IPS-18a (cell line): ENCODE measurements at regions not wholly inside any gene's neighbourhood (a gene's known extent, or its start where the extent isn't known, plus 50 kb on each side); places are given as distances from the start of the nearest gene placed in this dataset.
"Not testable (repeated sequence)": the region's sequence is repeated elsewhere in the genome, so short reads cannot be mapped to it uniquely, and the experiment has no call there.

ENCODE experiments used
- H3K27ac ChIP-seq: one replicate; pipeline ENCODE4 v1.5.1; 2013; ENCODE audit warnings: low read length
- H3K27me3 ChIP-seq: one replicate; pipeline ENCODE4 v1.6.1; 2013; ENCODE audit warnings: mild to moderate bottlenecking, low read length; ENCODE audit not compliant: control insufficient read depth, insufficient read depth
- H3K36me3 ChIP-seq: one replicate; pipeline ENCODE4 v1.6.1; 2013; ENCODE audit warnings: low read depth, low read length; ENCODE audit not compliant: control insufficient read depth
- H3K4me1 ChIP-seq: one replicate; pipeline ENCODE4 v1.6.1; 2013; ENCODE audit warnings: low read depth, low read length; ENCODE audit not compliant: control insufficient read depth
- H3K4me3 ChIP-seq: one replicate; pipeline ENCODE4 v1.5.1; 2013; ENCODE audit warnings: low read length
- H3K9ac ChIP-seq: one replicate; pipeline ENCODE4 v1.6.1; 2013; ENCODE audit warnings: mild to moderate bottlenecking, low read length, moderate library complexity
- H3K9me3 ChIP-seq: one replicate; pipeline ENCODE4 v1.6.1; 2013; ENCODE audit warnings: low read depth, low read length; ENCODE audit not compliant: control insufficient read depth

DNA sequence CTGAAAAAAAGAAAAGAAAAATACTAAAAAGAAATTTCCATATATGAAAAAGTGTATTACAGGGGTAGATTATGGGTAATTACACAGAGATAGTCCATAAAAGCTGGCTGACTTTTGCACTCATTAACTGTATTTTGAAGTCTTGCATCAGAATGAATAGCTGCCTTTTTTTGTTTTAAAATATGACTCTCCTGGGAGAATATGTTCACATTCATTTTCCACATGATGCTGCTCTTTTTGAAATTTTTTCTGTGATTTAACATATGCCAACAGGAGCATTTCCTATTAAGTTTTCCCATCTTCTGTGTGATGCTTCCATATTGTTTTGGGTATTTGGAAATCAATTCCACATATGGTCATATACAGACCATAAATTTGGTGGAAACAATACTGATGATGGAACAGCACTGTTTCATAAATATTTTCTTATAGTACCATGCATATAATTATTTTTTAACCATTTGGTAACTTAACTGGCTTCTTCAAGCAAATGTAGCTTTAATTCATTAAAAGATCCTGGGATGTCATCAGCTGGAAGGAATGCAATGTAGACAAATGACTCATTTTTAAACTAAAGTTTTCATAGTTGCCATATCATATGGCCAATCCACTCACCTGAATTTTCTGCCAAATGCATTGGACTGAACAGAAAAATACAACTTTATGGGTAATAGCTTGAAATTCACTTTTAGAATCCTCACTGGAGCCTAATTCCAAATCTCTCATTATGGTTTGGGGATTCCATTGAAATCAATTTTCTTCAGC is 313.9 kb upstream of the GLI3 start:
- Histone ChIP-seq H3K27me3 (no peaks in the 10 kb centered on the region), H3K36me3 (no peaks in the 10 kb centered on the region), H3K4me1 (no peaks in the 10 kb centered on the region), H3K9me3 (peaks cover 33% of the 10 kb centered on the region), H3K27ac (no peak overlapping the region), H3K9ac (no peak overlapping the region), H3K4me3 (no peak overlapping the region)

DNA sequence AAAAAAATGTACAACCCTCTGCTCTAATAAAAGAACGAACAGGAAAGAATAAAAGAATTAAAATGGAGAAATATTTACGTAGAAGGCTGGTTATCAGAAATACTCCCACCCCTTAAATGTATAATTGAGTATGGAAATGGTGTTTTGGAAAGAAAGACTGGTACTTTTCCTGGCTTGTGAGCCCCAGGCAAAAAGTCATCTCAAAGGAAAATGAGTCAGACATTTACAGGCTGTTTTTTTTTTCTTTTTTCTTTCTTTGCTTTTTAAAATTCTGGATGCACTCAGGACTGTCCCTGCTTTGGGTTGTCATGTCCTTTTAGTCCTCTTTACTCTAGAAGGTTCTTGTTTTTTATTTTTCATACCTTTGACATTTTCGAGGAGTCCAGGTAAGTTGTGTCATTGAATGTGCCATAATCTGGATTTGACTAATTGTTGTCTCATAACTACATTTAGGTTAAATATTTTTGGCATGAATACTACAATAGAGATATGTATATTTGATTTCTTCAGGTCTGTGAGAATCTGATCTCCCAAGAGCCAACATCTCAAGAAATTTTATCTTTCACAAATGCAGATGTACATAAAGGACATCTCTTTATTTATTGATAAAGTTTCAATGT is 313.0 kb upstream of the GLI3 start:
- H3K36me3 ChIP-seq = no peaks in the 10 kb centered on the region
- H3K9me3 ChIP-seq = peaks cover 39% of the 10 kb centered on the region
- H3K9ac ChIP-seq = no peak overlapping the region
- H3K4me1 ChIP-seq = no peaks in the 10 kb centered on the region
- no peak overlapping the region for H3K4me3 ChIP-seq
- H3K27me3 ChIP-seq = no peaks in the 10 kb centered on the region
- no peak overlapping the region for H3K27ac ChIP-seq

DNA sequence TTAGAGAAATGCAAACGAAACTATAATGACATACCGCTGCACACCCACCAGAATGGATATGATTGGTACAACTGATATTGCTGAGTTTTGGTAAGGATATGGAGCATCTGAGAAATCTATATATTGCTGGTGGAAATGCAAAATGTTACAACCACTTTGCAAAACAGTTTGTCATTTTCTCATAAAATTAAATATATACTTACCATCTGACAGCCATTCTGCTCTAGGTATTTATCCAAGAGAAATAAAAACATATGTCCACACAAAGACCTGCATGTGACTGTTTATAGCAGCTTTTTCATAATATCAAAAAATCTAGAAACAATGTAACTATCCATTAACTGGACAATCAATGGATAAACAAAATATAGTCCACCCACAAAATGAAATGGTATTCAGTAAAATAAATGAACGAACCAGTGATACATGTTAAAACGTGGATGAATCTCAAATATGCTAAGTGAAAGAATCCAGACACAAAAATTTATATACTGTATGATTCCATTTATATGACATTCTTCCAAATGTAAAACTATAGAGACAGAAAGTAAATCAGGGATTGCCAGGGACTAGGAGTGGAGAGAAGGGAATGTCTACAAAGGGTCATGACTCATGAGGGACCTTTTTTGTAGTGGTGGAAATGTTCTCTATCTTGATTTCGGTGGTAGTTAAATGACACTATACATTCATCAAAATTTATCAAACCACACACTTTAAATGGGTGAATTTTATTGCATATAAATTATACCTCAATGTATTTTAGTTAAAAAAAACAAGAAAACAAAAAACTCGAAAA is 312.0 kb upstream of the GLI3 start:
- Histone ChIP-seq H3K27ac (no peak overlapping the region), H3K36me3 (no peaks in the 10 kb centered on the region), H3K9ac (no peak overlapping the region), H3K9me3 (peaks cover 38% of the 10 kb centered on the region), H3K4me3 (no peak overlapping the region), H3K4me1 (no peaks in the 10 kb centered on the region), H3K27me3 (no peaks in the 10 kb centered on the region)

DNA sequence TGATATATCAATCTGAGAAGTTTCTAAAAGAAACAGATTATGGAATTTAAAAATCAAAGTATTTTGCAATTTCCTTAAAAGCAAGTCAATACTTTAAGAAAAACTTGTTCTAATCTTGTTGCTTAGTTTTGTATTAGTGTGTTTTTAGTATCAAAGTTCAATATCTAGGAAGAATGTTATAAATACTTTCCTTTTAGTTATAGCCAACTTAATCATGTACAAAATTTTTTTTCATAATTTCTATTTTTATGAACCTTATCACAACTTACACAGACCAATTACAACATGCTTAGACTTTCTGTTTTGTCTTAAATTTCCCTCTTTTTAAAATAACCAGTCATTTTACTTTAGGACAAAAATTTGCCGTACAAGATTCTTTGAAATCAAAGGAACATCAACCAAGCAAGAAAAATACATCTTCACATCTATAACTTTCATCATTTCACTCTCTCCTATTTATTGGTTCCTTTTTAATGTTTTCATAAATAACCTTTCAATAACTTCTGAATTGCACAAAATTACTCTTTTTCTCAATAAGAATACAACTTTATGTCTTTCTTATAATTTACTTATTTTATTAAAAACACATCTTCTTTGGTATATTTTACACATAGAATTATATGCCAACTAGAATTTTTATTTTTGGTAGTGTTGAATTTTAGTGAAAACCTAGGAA is 308.2 kb upstream of the GLI3 start:
- H3K9me3 ChIP-seq = peaks cover 24% of the 10 kb centered on the region

DNA sequence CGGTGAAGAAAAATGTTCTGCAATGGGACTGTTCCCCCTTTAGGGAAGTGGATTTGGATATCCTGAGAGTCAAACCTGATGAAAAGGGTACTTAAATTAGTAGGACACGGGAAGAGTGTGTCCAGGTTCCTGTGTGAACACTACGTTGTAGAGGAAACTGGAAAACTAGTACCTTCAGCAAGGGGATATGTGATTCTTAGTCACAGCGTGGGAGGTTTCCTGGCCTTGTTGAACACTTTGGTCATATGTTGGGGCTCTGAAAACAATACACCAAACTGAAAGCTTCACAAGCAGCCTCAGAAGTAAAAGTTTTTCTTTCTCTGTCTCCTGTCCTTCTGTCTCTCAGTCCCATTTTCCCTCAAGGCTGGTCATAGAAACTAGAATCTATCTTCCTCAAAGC is 306.9 kb upstream of the GLI3 start:
- no peaks in the 10 kb centered on the region for H3K4me1 ChIP-seq
- no peak overlapping the region for H3K9ac ChIP-seq
- H3K9me3 ChIP-seq = peaks cover 27% of the 10 kb centered on the region
- H3K36me3 ChIP-seq = no peaks in the 10 kb centered on the region
- no peak overlapping the region for H3K27ac ChIP-seq
- H3K27me3 ChIP-seq = no peaks in the 10 kb centered on the region
- no peak overlapping the region for H3K4me3 ChIP-seq

More for the DNA sequence above, 308.2 kb upstream of the GLI3 start:
- H3K4me1 ChIP-seq = no peaks in the 10 kb centered on the region
- H3K4me3 ChIP-seq = no peak overlapping the region
- no peak overlapping the region for H3K9ac ChIP-seq
- no peak overlapping the region for H3K27ac ChIP-seq
- H3K27me3 ChIP-seq = no peaks in the 10 kb centered on the region
- no peaks in the 10 kb centered on the region for H3K36me3 ChIP-seq

DNA sequence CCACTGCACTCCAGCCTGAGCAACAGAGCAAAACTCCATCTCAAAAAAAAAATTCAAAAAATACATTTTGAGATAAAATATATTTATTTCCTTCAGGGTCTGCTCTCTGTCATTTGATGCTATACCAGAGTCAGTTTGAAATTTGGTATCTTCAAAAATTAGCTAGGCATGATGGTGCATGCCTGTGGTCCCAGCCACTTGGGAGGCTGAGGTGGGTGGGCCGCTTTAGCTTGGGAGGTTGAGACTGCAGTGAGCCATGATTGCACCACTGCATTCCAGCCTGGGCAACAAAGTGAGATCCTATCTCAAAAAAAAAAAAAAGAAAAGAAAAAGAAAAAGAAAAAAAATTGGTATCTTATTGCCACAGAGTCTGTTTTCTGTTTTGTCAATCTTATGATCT is 305.4 kb upstream of the GLI3 start:
- H3K9ac ChIP-seq, H3K27ac ChIP-seq, H3K36me3 ChIP-seq, H3K4me1 ChIP-seq, H3K27me3 ChIP-seq, H3K4me3 ChIP-seq: not testable (repeated sequence)
- peaks cover 27% of the 10 kb centered on the region for H3K9me3 ChIP-seq

DNA sequence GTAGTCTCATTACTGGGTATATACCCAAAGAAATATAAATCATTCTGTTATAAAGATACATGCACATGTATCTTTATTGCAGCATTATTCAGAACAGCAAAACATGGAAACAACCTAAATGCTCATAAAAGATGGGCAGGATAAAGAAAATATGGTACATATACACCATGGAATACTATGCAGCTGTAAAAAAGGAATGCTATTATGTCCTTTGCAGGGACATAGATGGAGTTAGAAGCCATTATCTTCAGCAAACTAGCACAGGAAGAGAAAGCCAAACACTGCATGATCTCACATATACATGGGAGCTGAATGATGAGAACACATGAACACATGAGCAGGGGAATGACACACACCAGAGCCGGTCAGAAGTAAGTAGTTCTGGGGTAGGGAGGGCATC is 297.4 kb upstream of the GLI3 start:
- Histone ChIP-seq H3K27ac (no peak overlapping the region), H3K4me1 (no peaks in the 10 kb centered on the region), H3K9ac (no peak overlapping the region), H3K4me3 (no peak overlapping the region), H3K27me3 (no peaks in the 10 kb centered on the region), H3K9me3 (peaks cover 6% of the 10 kb centered on the region), H3K36me3 (no peaks in the 10 kb centered on the region)

DNA sequence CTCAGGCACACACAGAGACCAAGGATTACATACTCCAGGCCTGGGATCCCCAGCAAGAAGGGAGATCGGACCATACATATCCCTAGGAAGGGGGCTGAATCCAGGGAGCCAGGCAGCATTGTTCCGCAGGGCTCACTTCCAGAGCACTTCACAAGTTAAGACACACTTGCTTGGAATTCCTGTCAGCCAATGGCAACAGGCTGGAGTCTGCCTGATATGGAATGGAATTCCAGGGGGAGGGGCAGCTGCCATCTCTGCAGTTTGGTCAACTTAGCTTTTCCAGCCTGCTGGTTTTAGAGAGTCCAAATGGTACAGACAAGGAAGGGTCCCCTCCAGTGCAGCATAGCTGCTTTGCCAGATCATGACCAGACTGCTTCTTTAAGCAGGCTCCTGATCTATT is 290.0 kb upstream of the GLI3 start:
- H3K9me3 ChIP-seq = no peaks in the 10 kb centered on the region
- H3K27ac ChIP-seq = no peak overlapping the region
- no peaks in the 10 kb centered on the region for H3K36me3 ChIP-seq
- H3K27me3 ChIP-seq = no peaks in the 10 kb centered on the region
- H3K4me1 ChIP-seq = peaks cover 9% of the 10 kb centered on the region
- H3K9ac ChIP-seq = no peak overlapping the region
- H3K4me3 ChIP-seq = no peak overlapping the region

DNA sequence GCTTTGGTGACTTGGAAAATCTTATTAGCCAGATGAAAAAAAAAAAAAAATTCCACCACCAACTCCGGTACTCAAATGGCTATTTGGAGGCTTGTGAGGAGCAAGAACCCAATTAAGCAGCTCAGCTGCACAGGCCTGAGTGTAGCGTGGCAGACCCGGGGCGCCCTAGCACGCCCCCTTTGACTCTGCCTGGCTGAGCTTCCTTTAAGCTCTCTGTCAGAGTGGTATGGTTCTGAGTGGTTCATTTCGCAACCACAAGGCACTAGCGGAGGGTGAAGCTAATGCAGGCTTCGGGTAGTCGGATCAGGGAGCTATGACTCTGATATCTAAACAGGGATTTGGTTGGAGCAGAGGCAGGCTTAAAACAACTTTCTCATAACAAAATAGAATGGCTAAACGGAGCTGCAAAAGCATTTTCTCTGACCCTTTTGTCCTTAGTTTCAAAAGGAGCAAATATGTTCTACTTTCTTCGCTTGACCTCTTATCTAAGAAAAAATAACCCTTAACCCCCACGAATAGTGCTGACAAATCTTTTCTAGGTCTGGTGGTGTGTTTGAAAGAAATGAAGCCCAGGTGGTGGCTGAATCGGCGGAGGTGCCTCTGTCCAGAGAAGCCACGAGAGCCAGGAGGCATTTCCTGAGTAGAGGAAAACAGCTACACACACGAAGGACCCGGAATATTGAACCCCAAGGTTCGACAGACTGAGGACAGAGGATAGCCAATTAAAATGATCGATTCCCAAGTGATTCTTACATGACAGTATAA is 285.4 kb upstream of the GLI3 start:
- H3K9me3 ChIP-seq = no peaks in the 10 kb centered on the region

DNA sequence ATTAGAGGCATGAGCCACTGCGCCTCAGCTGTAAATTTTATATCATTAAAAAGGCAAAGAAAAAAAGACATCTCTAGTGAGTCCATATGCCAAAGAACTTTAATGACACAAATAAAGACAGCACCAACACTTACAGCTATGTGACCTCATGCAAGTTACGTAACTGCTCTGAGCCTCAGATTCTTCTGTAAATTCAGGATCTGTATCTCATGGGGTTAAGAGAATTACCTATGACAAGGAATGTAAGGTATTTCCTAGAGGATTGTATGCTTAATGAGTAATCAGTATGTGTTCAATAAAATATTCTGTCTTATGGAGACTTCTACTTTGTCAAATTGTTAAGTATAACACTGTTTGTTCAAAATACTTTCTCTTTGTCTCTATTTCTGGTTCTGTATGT is 274.0 kb upstream of the GLI3 start:
- H3K4me1 ChIP-seq = no peaks in the 10 kb centered on the region
- H3K27me3 ChIP-seq = no peaks in the 10 kb centered on the region
- H3K27ac ChIP-seq = no peak overlapping the region
- no peaks in the 10 kb centered on the region for H3K36me3 ChIP-seq
- H3K4me3 ChIP-seq = no peak overlapping the region
- H3K9me3 ChIP-seq = no peaks in the 10 kb centered on the region
- H3K9ac ChIP-seq = no peak overlapping the region

More for the DNA sequence above, 285.4 kb upstream of the GLI3 start:
- H3K36me3 ChIP-seq = no peaks in the 10 kb centered on the region
- H3K4me3 ChIP-seq = no peak overlapping the region
- no peak overlapping the region for H3K9ac ChIP-seq
- H3K27ac ChIP-seq = no peak overlapping the region
- H3K4me1 ChIP-seq = peaks cover 12% of the 10 kb centered on the region
- H3K27me3 ChIP-seq = no peaks in the 10 kb centered on the region

DNA sequence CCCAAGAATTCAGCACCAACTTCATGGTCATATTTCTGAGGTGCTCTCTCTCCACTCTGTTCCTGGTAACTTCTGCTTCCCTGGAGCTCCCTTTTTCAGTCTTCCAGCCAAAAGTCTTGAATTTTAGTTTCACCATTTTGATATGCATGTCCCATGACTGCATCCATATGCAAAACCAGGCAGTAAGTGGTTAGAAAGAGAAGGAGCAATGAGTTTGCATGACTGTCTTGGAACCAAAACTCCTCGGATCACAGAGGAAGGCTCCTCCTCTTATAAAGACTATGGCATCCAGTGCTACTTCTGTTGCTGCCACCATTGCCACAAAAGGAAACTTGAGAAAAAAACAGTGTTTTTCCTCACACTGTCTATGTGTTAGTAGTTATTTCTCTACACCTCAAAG is 269.1 kb upstream of the GLI3 start:
- H3K27me3 ChIP-seq = no peaks in the 10 kb centered on the region

More for the DNA sequence above, 269.1 kb upstream of the GLI3 start:
- H3K9ac ChIP-seq = no peak overlapping the region
- H3K4me1 ChIP-seq = no peaks in the 10 kb centered on the region
- no peak overlapping the region for H3K4me3 ChIP-seq
- no peak overlapping the region for H3K27ac ChIP-seq
- H3K36me3 ChIP-seq = no peaks in the 10 kb centered on the region
- H3K9me3 ChIP-seq = no peaks in the 10 kb centered on the region
